HG02870 (cell line): ENCODE measurements at regions not wholly inside any gene's neighbourhood (a gene's known extent, or its start where the extent isn't known, plus 50 kb on each side); places are given as distances from the start of the nearest gene placed in this dataset.
"Not testable (repeated sequence)": the region's sequence is repeated elsewhere in the genome, so short reads cannot be mapped to it uniquely, and the experiment has no call there.

Experiments
- ATAC-seq: cut with Tn5 transposase; IDR thresholded peaks from one replicate; pipeline ENCODE4 v1.9.1; 2021; ENCODE audit warnings: mild to moderate bottlenecking, moderate library complexity; ENCODE audit not compliant: unreplicated experiment

GRCh38 chr5:30505014-30505886 lies 688.2 kb upstream of the CDH6 start:
- no peak for ATAC-seq

GRCh38 chr5:30502277-30502676 lies 691.2 kb upstream of the CDH6 start:
- ATAC-seq, result no peak

GRCh38 chr5:30501065-30501464 lies 692.4 kb upstream of the CDH6 start:
- ATAC-seq, result no peak

- ATAC-seq, result no peak
Observed at GRCh38 chr5:30500513-30500912, 693.0 kb upstream of the CDH6 start.

GRCh38 chr5:30499402-30499801 lies 694.1 kb upstream of the CDH6 start:
- no peak for ATAC-seq

GRCh38 chr5:30498972-30499371 lies 694.5 kb upstream of the CDH6 start:
- ATAC-seq, result no peak

- ATAC-seq, result not testable (repeated sequence)
Observed at GRCh38 chr5:30498509-30498908, 695.0 kb upstream of the CDH6 start.

- ATAC-seq, result not testable (repeated sequence)
Observed at GRCh38 chr5:30494113-30494512, 699.4 kb upstream of the CDH6 start.

- ATAC-seq, result no peak
Observed at GRCh38 chr5:30479104-30479503, 714.4 kb upstream of the CDH6 start.

GRCh38 chr5:30475429-30475828 lies 718.1 kb upstream of the CDH6 start:
- ATAC-seq, result no peak

- ATAC-seq, result no peak
Observed at GRCh38 chr5:30469691-30470090, 723.8 kb upstream of the CDH6 start.

GRCh38 chr5:30458681-30459080 lies 734.8 kb upstream of the CDH6 start:
- ATAC-seq, result no peak

GRCh38 chr5:30455484-30455883 lies 738.0 kb upstream of the CDH6 start:
- not testable (repeated sequence) for ATAC-seq

GRCh38 chr5:30453168-30453567 lies 740.3 kb upstream of the CDH6 start:
- no peak for ATAC-seq

- no peak for ATAC-seq
Observed at GRCh38 chr5:30450153-30450552, 743.3 kb upstream of the CDH6 start.

GRCh38 chr5:30447431-30447830 lies 746.1 kb upstream of the CDH6 start:
- no peak for ATAC-seq

- no peak for ATAC-seq
Observed at GRCh38 chr5:30446456-30446855, 747.0 kb upstream of the CDH6 start.

- ATAC-seq, result no peak
Observed at GRCh38 chr5:30438785-30439184, 754.7 kb upstream of the CDH6 start.

- no peak for ATAC-seq
Observed at GRCh38 chr5:30436691-30437090, 756.8 kb upstream of the CDH6 start.

GRCh38 chr5:30428866-30429407 lies 764.5 kb upstream of the CDH6 start:
- not testable (repeated sequence) for ATAC-seq

- ATAC-seq, result no peak
Observed at GRCh38 chr5:30414078-30414477, 779.4 kb upstream of the CDH6 start.

- ATAC-seq, result no peak
Observed at GRCh38 chr5:30413540-30413939, 779.9 kb upstream of the CDH6 start.

GRCh38 chr5:30405821-30406220 lies 787.7 kb upstream of the CDH6 start:
- no peak for ATAC-seq
